ENCODE measurements at regions not wholly inside any gene's neighbourhood (a gene's known extent, or its start where the extent isn't known, plus 50 kb on each side); places are given as distances from the start of the nearest gene placed in this dataset.

- Mint-ChIP-seq H3K27me3 (ENCODE audit: low read depth in 3 of 3) (peaks cover 0 to under 1% (median 0%) of the 10 kb centered on the region in 3 donors), H3K4me3 (no peak overlapping the region), H3K36me3 (no peaks in the 10 kb centered on the region), H3K9me3 (peaks cover 0 to 5% (median 0%) of the 10 kb centered on the region in 7 donors), H3K4me1 (no peaks in the 10 kb centered on the region), H3K27ac (no peak overlapping the region)
- H3K36me3 ChIP-seq (replicated peaks in 1 of 2; ENCODE audit: control insufficient read depth in 1 of 2, insufficient read depth in 2 of 2, low read length in 2 of 2), result no peaks in the 10 kb centered on the region
- H3K4me3 ChIP-seq (replicated peaks in 1 of 3; ENCODE audit: low read depth in 2 of 3, low read length in 3 of 3), result no peak overlapping the region
- no peaks in the 10 kb centered on the region for H3K79me2 ChIP-seq (ENCODE audit: insufficient read depth, low read length)
- H3K9me3 ChIP-seq (replicated peaks in 1 of 2; ENCODE audit: control insufficient read depth in 1 of 2, insufficient read depth in 1 of 2, low read length in 2 of 2), result no peaks in the 10 kb centered on the region
- H3K27me3 ChIP-seq (ENCODE audit: control insufficient read depth in 2 of 2, insufficient read depth in 2 of 2, low read length in 2 of 2), result no peaks in the 10 kb centered on the region
- DNase-seq, result no peak
- TF ChIP-seq CTCF (IDR thresholded peaks at IDR 0.05), result no peak
- no peaks in the 10 kb centered on the region for H4K20me1 ChIP-seq (ENCODE audit: insufficient read depth, low read length)
- H3K4me2 ChIP-seq (replicated peaks; ENCODE audit: extremely low read depth, low read length, poor library complexity, severe bottlenecking), result no peak overlapping the region
- H3K27ac ChIP-seq (ENCODE audit: low read depth in 1 of 2, low read length in 2 of 2), result no peak overlapping the region
- H3K4me1 ChIP-seq (ENCODE audit: control insufficient read depth in 1 of 2, insufficient read depth in 2 of 2, low read length in 2 of 2), result no peaks in the 10 kb centered on the region
- H3K9ac ChIP-seq (ENCODE audit: insufficient read depth, low read length, poor library complexity, severe bottlenecking), result no peak overlapping the region
- intact Hi-C loops (cut with micrococcal nuclease), result no loop called here
- H2AFZ ChIP-seq (ENCODE audit: insufficient read depth, low read depth, low read length, poor library complexity, severe bottlenecking), result no peak overlapping the region
- WGBS (ENCODE audit: insufficient coverage), result no CpG with 5 or more reads among the region's 2 CpGs
These were observed 643.3 kb upstream of the FAM241A start for GRCh38 chr4:111501946-111502345.

- H3K27me3 Mint-ChIP-seq (ENCODE audit: low read depth in 3 of 3), result no peaks in the 10 kb centered on the region
- H3K9me3 Mint-ChIP-seq, result peaks cover 0 to 5% (median 2%) of the 10 kb centered on the region in 7 donors
- Histone ChIP-seq H3K79me2 (ENCODE audit: insufficient read depth, low read length) (no peaks in the 10 kb centered on the region), H2AFZ (ENCODE audit: insufficient read depth, low read depth, low read length, poor library complexity, severe bottlenecking) (no peak overlapping the region), H3K9ac (ENCODE audit: insufficient read depth, low read length, poor library complexity, severe bottlenecking) (no peak overlapping the region), H3K27me3 (ENCODE audit: control insufficient read depth in 2 of 2, insufficient read depth in 2 of 2, low read length in 2 of 2) (no peaks in the 10 kb centered on the region), H3K36me3 (replicated peaks in 1 of 2; ENCODE audit: control insufficient read depth in 1 of 2, insufficient read depth in 2 of 2, low read length in 2 of 2) (no peaks in the 10 kb centered on the region), H3K27ac (ENCODE audit: low read depth in 1 of 2, low read length in 2 of 2) (no peak overlapping the region), H3K4me2 (replicated peaks; ENCODE audit: extremely low read depth, low read length, poor library complexity, severe bottlenecking) (no peak overlapping the region), H4K20me1 (ENCODE audit: insufficient read depth, low read length) (no peaks in the 10 kb centered on the region), H3K9me3 (replicated peaks in 1 of 2; ENCODE audit: control insufficient read depth in 1 of 2, insufficient read depth in 1 of 2, low read length in 2 of 2) (no peaks in the 10 kb centered on the region), H3K4me3 (replicated peaks in 1 of 3; ENCODE audit: low read depth in 2 of 3, low read length in 3 of 3) (no peak overlapping the region), H3K4me1 (ENCODE audit: control insufficient read depth in 1 of 2, insufficient read depth in 2 of 2, low read length in 2 of 2) (no peaks in the 10 kb centered on the region)
- no peak overlapping the region for H3K4me3 Mint-ChIP-seq
- no peaks in the 10 kb centered on the region for H3K36me3 Mint-ChIP-seq
- no peak for TF ChIP-seq CTCF (IDR thresholded peaks at IDR 0.05)
- intact Hi-C loops (cut with micrococcal nuclease), result no loop called here
- WGBS (ENCODE audit: insufficient coverage), result no CpG with 5 or more reads among the region's 2 CpGs
- H3K27ac Mint-ChIP-seq, result no peak overlapping the region
- DNase-seq, result no peak
- no peaks in the 10 kb centered on the region for H3K4me1 Mint-ChIP-seq
These were observed 642.6 kb upstream of the FAM241A start for GRCh38 chr4:111502626-111503025.

All from CD14-positive monocyte (primary cell).